Astrocyte (in vitro differentiated cells and primary cell): ENCODE measurements at regions not wholly inside any gene's neighbourhood (a gene's known extent, or its start where the extent isn't known, plus 50 kb on each side); places are given as distances from the start of the nearest gene placed in this dataset.
"Not testable (repeated sequence)": the region's sequence is repeated elsewhere in the genome, so short reads cannot be mapped to it uniquely, and the experiment has no call there.

ENCODE experiments used
- EZH2 ChIP-seq: IDR thresholded peaks from 2 replicates; pipeline ENCODE4 v1.6.1; 2012; ENCODE audit warnings: mild to moderate bottlenecking, low read length, inconsistent platforms; ENCODE audit not compliant: insufficient read depth
- TF ChIP-seq, protein P1 (sequence below): IDR thresholded peaks from 2 replicates; pipeline ENCODE4 v1.5.1; 2011; ENCODE audit warnings: low read depth, mild to moderate bottlenecking, inconsistent platforms, low read length, moderate library complexity; ENCODE audit not compliant: insufficient read depth

GRCh38 chr6:78386854-78387253, 480.5 kb upstream of the IRAK1BP1 start:
- TF ChIP-seq EZH2: not testable (repeated sequence)
- TF ChIP-seq, protein P1, sequence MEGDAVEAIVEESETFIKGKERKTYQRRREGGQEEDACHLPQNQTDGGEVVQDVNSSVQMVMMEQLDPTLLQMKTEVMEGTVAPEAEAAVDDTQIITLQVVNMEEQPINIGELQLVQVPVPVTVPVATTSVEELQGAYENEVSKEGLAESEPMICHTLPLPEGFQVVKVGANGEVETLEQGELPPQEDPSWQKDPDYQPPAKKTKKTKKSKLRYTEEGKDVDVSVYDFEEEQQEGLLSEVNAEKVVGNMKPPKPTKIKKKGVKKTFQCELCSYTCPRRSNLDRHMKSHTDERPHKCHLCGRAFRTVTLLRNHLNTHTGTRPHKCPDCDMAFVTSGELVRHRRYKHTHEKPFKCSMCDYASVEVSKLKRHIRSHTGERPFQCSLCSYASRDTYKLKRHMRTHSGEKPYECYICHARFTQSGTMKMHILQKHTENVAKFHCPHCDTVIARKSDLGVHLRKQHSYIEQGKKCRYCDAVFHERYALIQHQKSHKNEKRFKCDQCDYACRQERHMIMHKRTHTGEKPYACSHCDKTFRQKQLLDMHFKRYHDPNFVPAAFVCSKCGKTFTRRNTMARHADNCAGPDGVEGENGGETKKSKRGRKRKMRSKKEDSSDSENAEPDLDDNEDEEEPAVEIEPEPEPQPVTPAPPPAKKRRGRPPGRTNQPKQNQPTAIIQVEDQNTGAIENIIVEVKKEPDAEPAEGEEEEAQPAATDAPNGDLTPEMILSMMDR: not testable (repeated sequence)
